HEK293T (cell line): ENCODE measurements at regions not wholly inside any gene's neighbourhood (a gene's known extent, or its start where the extent isn't known, plus 50 kb on each side); places are given as distances from the start of the nearest gene placed in this dataset.

ENCODE experiments used
- CTCF ChIA-PET: fragments of 350-600 bp; formaldehyde crosslinking; extraction: SDS; loops from one replicate; lab custom pipeline; 2021; ENCODE audit warnings: antibody characterized with exemption, inconsistent platforms; lab: Yijun Ruan, JAX
- POLR2A ChIA-PET: fragments of 350-600 bp; formaldehyde crosslinking; extraction: SDS; loops from one replicate; lab custom pipeline; 2020; ENCODE audit warnings: antibody characterized with exemption, inconsistent platforms; lab: Yijun Ruan, JAX
- DNase-seq: peaks from one replicate; pipeline ENCODE4 v3.0.0; 2012; ENCODE audit warnings: mixed read lengths; ENCODE audit errors: extremely low spot score
- ARNT ChIP-seq: fragments of 450-650 bp; IDR thresholded peaks from 2 replicates; pipeline ENCODE4 v1.6.1; 2017; ENCODE audit warnings: mild to moderate bottlenecking
- BHLHE40 ChIP-seq: fragments of 450-650 bp; IDR thresholded peaks from 2 replicates; pipeline ENCODE4 v1.6.1; 2016; ENCODE audit warnings: mild to moderate bottlenecking, moderate library complexity, borderline replicate concordance
- CTBP1 ChIP-seq: fragments of 450-650 bp; IDR thresholded peaks from 2 replicates; pipeline ENCODE4 v1.6.1; 2016; ENCODE audit warnings: borderline replicate concordance
- ELF4 ChIP-seq: fragments of 450-650 bp; IDR thresholded peaks from 2 replicates; pipeline ENCODE4 v1.6.1; 2017; ENCODE audit warnings: antibody characterized with exemption
- FOXA1 ChIP-seq: fragments of 450-650 bp; IDR thresholded peaks from 2 replicates; pipeline ENCODE4 v1.6.1; 2016; ENCODE audit warnings: mild to moderate bottlenecking
- FOXK2 ChIP-seq: fragments of 450-650 bp; IDR thresholded peaks from 2 replicates; pipeline ENCODE4 v1.6.1; 2016; ENCODE audit warnings: mild to moderate bottlenecking
- FOXM1 ChIP-seq: fragments of 450-650 bp; IDR thresholded peaks from 2 replicates; pipeline ENCODE4 v1.6.1; 2017; ENCODE audit warnings: mild to moderate bottlenecking, borderline replicate concordance
- HDGF ChIP-seq: fragments of 450-650 bp; IDR thresholded peaks from 2 replicates; pipeline ENCODE4 v1.6.1; 2017; ENCODE audit warnings: antibody characterized with exemption, borderline replicate concordance
- L3MBTL2 ChIP-seq: fragments of 450-650 bp; conservative IDR thresholded peaks from 2 replicates; pipeline ENCODE4 v1.6.1; 2016; ENCODE audit warnings: mild to moderate bottlenecking
- LEF1 ChIP-seq: fragments of 450-650 bp; IDR thresholded peaks from 2 replicates; pipeline ENCODE4 v1.6.1; 2017; ENCODE audit warnings: mild to moderate bottlenecking, borderline replicate concordance
- NFRKB ChIP-seq: fragments of 450-650 bp; IDR thresholded peaks from 2 replicates; pipeline ENCODE4 v1.6.1; 2016; ENCODE audit warnings: mild to moderate bottlenecking, moderate library complexity
- SP1 ChIP-seq: fragments of 450-650 bp; IDR thresholded peaks from 2 replicates; pipeline ENCODE4 v1.6.1; 2017
- SUZ12 ChIP-seq: fragments of 450-650 bp; IDR thresholded peaks from 2 replicates; pipeline ENCODE4 v1.6.1; 2016; ENCODE audit warnings: mild to moderate bottlenecking
- TARDBP ChIP-seq: fragments of 450-650 bp; IDR thresholded peaks from 2 replicates; pipeline ENCODE4 v1.6.1; 2016
- ZNF384 ChIP-seq: fragments of 450-650 bp; IDR thresholded peaks from 2 replicates; pipeline ENCODE4 v1.6.1; 2016
- TF ChIP-seq, protein P1 (sequence below): fragments of 450-650 bp; IDR thresholded peaks from 2 replicates; pipeline ENCODE4 v1.6.1; 2016

DNA sequence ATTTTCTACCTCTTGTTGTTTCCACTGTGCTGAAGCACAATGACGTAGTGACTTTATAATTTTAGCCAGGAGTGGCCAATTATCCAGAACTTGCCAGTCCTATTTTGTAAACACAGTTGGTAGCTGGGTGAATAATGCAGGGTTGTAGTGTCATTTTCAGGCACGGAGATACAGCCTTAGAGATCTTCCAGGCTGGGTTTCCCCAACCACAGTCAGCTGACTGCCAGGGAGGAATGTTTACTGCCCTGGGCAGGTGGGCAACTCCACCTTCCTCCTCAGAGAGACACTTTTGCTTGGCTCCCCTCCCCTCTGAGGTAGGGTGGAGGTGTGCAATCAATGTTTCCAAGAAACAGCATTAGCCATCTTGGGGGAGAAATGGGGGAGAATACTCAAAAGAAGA, 228.1 kb upstream of the NR4A3 start:
- ChIA-PET CTCF (no interaction called here), POLR2A (no interaction called here)
- no peak for TF ChIP-seq ZNF384
- TF ChIP-seq FOXK2: no peak
- no peak for DNase-seq

DNA sequence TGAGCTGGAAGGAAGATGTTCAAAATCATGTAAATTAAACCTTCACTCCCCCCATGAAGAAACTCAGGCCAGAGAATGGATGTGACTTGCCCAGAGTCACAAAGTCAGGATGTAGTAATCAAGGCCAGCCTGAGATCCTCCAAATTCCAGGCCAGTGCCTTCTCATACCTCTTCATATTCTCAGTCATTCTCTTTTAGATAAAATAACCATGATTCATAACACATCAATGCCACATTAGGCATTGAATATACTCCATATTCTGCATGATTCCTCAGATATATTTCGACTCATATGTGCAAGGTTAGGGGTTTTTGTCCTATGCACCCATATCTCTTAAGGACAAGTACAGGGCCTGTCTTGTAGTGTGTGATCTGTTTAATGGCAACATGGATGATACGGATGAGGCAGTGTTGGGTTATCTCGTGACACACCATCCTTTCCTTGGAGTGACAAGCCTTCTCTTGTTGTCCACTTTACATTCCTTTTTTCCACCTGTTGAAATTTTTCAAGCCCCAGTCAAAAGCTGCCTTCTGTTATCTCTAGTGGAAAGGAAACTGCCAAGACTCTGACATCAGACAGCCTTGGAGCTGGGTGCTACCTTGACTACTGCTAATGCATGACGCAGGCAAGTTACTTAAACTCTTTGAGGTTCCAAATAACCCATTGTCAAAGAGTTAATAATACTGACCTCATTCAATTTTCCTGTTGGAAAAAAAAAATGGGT, 227.5 kb upstream of the NR4A3 start:
- ChIA-PET POLR2A (no interaction called here), CTCF (no interaction called here)
- DNase-seq: no peak
- TF ChIP-seq FOXA1: no peak
- no peak for TF ChIP-seq FOXK2
- no peak for TF ChIP-seq ARNT

DNA sequence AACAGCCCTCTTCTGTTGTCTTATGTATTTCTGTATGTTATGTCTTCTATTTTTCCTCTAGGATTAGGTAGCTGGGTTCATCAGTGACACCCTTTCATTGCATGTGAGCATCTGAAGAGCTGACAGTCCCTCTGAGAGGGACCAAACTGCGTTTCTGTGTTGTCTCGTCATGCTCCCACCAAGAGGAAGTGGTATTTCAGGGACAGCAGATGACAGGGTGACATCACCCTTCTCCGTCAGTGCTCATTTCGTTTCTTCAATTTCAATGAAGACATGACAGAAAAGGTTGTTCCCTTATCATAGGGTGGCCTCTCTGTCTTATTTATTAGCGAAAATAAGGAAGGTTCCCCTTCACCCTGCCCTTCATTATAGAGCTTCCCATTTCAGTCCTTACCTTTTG, 225.9 kb upstream of the NR4A3 start:
- POLR2A ChIA-PET: no interaction called here
- TF ChIP-seq TARDBP: no peak
- TF ChIP-seq LEF1: no peak
- no peak for TF ChIP-seq CTBP1
- no peak for TF ChIP-seq HDGF
- TF ChIP-seq SUZ12: no peak
- no peak for TF ChIP-seq BHLHE40
- no peak for TF ChIP-seq FOXM1
- TF ChIP-seq ELF4: no peak
- no peak for TF ChIP-seq ZNF384
- TF ChIP-seq, protein P1, sequence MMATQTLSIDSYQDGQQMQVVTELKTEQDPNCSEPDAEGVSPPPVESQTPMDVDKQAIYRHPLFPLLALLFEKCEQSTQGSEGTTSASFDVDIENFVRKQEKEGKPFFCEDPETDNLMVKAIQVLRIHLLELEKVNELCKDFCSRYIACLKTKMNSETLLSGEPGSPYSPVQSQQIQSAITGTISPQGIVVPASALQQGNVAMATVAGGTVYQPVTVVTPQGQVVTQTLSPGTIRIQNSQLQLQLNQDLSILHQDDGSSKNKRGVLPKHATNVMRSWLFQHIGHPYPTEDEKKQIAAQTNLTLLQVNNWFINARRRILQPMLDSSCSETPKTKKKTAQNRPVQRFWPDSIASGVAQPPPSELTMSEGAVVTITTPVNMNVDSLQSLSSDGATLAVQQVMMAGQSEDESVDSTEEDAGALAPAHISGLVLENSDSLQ: no peak
- no peak for TF ChIP-seq NFRKB
- no peak for TF ChIP-seq ARNT
- no peak for TF ChIP-seq FOXA1
- TF ChIP-seq SP1: no peak
- TF ChIP-seq FOXK2: no peak

DNA sequence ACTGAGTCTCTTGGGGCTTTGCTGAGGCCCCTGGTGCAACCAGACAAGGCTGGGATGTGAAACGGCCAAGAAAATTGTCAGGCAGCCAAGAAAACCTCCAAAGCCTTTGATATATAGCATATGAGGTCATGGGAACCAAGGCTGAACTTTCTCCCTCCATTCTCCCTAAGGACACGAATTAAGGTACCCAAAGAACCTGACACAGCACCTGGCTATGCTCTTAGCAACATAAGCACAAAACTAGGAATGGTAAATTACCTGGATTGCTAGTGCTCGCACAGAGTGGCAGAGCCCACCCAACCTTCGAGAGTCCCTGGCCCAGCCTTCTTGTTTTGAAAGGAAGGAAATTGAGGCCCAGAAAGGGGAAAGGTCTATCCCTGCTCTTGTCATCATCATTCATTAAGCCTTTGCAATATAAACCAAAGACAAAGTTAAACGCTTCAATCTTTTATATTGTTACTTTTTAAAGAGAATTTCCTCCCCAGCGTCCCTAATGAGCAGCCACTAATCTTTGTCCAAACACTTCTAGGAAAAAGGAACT, 220.0 kb upstream of the NR4A3 start:
- peak; percentile 52 for DNase-seq
- CTCF ChIA-PET: no interaction called here
- TF ChIP-seq ZNF384: no peak
- TF ChIP-seq, protein P1: peak; percentile 72
- no peak for TF ChIP-seq HDGF
- POLR2A ChIA-PET: no interaction called here

More for the DNA sequence above, 225.9 kb upstream of the NR4A3 start:
- DNase-seq: no peak
- CTCF ChIA-PET: no interaction called here

DNA sequence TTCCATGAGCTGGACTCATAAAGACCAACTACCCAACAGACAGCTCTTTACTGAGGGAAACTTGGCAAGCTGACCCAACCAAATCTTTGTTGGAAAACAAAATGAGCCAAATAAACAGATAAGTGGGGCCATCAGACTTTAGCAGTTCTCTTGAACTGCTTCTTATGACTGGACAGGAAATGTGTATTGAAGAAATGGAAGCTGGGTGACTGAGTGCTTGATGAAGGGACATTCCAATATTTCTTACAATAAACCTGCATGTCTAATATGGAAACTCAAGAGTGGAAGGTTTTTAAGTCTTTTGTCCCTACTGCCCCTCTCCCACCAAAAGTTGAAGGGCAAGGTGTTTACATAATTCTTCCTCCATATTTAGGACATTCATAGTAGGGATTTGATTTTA, 218.8 kb upstream of the NR4A3 start:
- no peak for TF ChIP-seq L3MBTL2
- TF ChIP-seq CTBP1: no peak
- no peak for TF ChIP-seq ELF4
- TF ChIP-seq LEF1: no peak
- no peak for TF ChIP-seq NFRKB
- no peak for TF ChIP-seq FOXA1
- no peak for TF ChIP-seq TARDBP
- ChIA-PET POLR2A (no interaction called here), CTCF (no interaction called here)
- DNase-seq: no peak

DNA sequence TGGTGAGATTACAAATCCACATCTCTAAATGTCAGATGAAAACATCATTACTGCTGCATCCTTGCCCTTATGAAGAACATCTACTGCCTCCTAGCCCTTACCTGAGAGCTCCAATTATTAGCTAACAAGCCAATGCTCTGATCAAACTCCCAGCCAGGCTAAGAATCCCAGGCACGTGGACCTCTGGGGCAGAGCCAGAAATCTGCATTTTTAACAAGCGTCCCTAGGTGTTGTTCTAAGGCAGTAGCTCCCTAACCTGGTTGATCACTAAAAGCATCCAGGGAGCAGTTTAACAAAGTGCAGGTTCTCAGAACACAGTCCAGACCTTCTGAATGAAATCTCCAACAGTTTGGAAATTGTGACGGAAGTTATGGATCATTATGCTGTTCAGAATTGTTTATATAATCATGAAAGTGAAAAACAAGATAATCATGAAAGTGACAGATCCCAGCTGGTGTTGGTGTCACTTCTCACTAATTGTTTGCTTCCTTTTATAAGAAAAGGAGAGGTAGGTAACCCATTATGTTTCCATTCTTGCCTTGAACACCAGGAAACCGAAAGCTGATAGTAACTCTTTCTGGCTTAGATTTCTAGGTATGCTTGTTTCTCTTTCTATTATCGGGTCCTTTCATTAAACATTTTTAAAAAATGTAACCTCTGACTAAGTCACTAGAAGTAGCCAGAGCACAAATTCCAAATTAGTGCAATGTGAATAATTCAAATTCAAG, 216.5 kb upstream of the NR4A3 start:
- POLR2A ChIA-PET: no interaction called here
- TF ChIP-seq FOXA1 (no peak), LEF1 (no peak), SP1 (no peak), ELF4 (no peak), TARDBP (no peak), NFRKB (no peak), ZNF384 (no peak), HDGF (no peak), L3MBTL2 (no peak), BHLHE40 (no peak), CTBP1 (no peak), ARNT (no peak), FOXK2 (no peak), SUZ12 (no peak), FOXM1 (no peak)
- TF ChIP-seq, protein P1: no peak
- CTCF ChIA-PET: interaction anchor here (0.6 kb wide), 1 partner anchor 677 kb away, joined by 3 read pairs; no protein-coding TSS in a partner anchor
- no peak for DNase-seq
